Natural killer cell (primary cell): ENCODE measurements at regions not wholly inside any gene's neighbourhood (a gene's known extent, or its start where the extent isn't known, plus 50 kb on each side); places are given as distances from the start of the nearest gene placed in this dataset.

ENCODE experiments used
- ATAC-seq, 3 donors: fragments of 150-1000 bp in 2 of 3; fragments of 200-7000 bp in 1 of 3; cut with Tn5 transposase; 1 replicate in 1 of 3; 2 replicates in 2 of 3; pipeline ENCODE4 v1.10.0; 2021; ENCODE audit warnings: mild to moderate bottlenecking in 2 of 3, moderate library complexity in 2 of 3
- DNase-seq, 2 donors: peaks; one replicate each; pipeline versions ENCODE4 v3.0.0 to v3.0.0-alpha.2; 2013 to 2021; ENCODE audit warnings: mixed read lengths in 1 of 2
- H3K27ac ChIP-seq: one replicate; pipeline ENCODE4 v1.5.1; 2013; ENCODE audit warnings: mild to moderate bottlenecking, low read length
- H3K27me3 ChIP-seq: one replicate; pipeline ENCODE4 v1.6.1; 2013; ENCODE audit warnings: low read length; ENCODE audit not compliant: control insufficient read depth, insufficient read depth
- H3K36me3 ChIP-seq: one replicate; pipeline ENCODE4 v1.6.1; 2013; ENCODE audit warnings: low read length; ENCODE audit not compliant: control insufficient read depth, insufficient read depth
- H3K4me1 ChIP-seq: one replicate; pipeline ENCODE4 v1.6.1; 2013; ENCODE audit warnings: low read length; ENCODE audit not compliant: control insufficient read depth, insufficient read depth
- H3K4me3 ChIP-seq: one replicate; pipeline ENCODE4 v1.5.1; 2013; ENCODE audit warnings: low read length
- H3K9me3 ChIP-seq: one replicate; pipeline ENCODE4 v1.6.1; 2013; ENCODE audit warnings: low read length; ENCODE audit not compliant: control insufficient read depth, insufficient read depth
- H3K27ac Mint-ChIP-seq, 2 donors: one replicate each; pipeline ENCODE4 v1.8.0; 2022; ENCODE audit warnings: mild to moderate bottlenecking in 2 of 2, mixed read lengths in 2 of 2, moderate library complexity in 1 of 2
- H3K27me3 Mint-ChIP-seq, 2 donors: one replicate each; pipeline ENCODE4 v1.8.0; 2022; ENCODE audit warnings: low read depth in 2 of 2, mixed read lengths in 2 of 2
- H3K36me3 Mint-ChIP-seq: one replicate; pipeline ENCODE4 v1.8.0; 2022; ENCODE audit warnings: mixed read lengths
- H3K4me1 Mint-ChIP-seq, 2 donors: one replicate each; pipeline ENCODE4 v1.8.0; 2022; ENCODE audit warnings: mixed read lengths in 2 of 2
- H3K4me3 Mint-ChIP-seq: one replicate; pipeline ENCODE4 v1.8.0; 2022; ENCODE audit warnings: mild to moderate bottlenecking, moderate library complexity, mixed read lengths
- H3K9me3 Mint-ChIP-seq, 2 donors: one replicate each; pipeline ENCODE4 v1.8.0; 2022; ENCODE audit warnings: mixed read lengths in 2 of 2
- WGBS: methylation state at CpG from one replicate; pipeline ENCODE4 v1.1.7; 2013; ENCODE audit warnings: missing lambda C conversion rate; ENCODE audit not compliant: insufficient coverage; 5-methylcytosine and 5-hydroxymethylcytosine counted together
- intact Hi-C: fragments of 100-400 bp; cut with micrococcal nuclease; formaldehyde crosslinking; loops from one replicate; pipeline ENCODE4 v1.14.2; 2022
- TF ChIP-seq, protein P1 (sequence below): fragments of 200-600 bp; IDR thresholded peaks from one replicate; pipeline ENCODE4 v1.8.0; 2022; ENCODE audit warnings: antibody characterized with exemption

DNA sequence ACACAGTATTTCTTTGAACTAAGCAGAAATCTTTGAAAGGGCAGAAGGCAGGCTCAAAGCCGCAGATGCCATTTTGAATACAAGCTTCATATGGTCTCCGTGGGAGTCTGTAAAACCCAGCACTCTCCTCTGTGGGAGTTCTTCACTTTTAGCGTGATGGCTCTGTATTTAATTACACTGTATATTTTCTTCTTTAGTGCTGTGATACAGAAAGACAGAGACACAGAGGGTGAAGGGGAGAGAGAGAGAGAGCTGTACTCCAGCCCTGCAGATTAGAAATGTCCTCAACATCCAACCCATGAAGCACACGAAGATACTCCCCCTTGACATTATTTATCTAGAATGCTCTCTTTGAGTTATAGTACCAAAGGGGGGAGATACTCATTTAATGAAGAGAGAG is 752.6 kb upstream of the NR2F2 start:
- DNase-seq (no peak), ATAC-seq (no peak)
- H3K36me3 Mint-ChIP-seq: no peaks in the 10 kb centered on the region
- Histone ChIP-seq H3K27me3 (no peaks in the 10 kb centered on the region), H3K27ac (no peak overlapping the region), H3K4me1 (no peaks in the 10 kb centered on the region), H3K36me3 (no peaks in the 10 kb centered on the region), H3K9me3 (no peaks in the 10 kb centered on the region), H3K4me3 (no peak overlapping the region)
- H3K27ac Mint-ChIP-seq: no peak overlapping the region
- peaks cover 25 to 64% of the 10 kb centered on the region in 2 donors for H3K27me3 Mint-ChIP-seq
- TF ChIP-seq, protein P1, sequence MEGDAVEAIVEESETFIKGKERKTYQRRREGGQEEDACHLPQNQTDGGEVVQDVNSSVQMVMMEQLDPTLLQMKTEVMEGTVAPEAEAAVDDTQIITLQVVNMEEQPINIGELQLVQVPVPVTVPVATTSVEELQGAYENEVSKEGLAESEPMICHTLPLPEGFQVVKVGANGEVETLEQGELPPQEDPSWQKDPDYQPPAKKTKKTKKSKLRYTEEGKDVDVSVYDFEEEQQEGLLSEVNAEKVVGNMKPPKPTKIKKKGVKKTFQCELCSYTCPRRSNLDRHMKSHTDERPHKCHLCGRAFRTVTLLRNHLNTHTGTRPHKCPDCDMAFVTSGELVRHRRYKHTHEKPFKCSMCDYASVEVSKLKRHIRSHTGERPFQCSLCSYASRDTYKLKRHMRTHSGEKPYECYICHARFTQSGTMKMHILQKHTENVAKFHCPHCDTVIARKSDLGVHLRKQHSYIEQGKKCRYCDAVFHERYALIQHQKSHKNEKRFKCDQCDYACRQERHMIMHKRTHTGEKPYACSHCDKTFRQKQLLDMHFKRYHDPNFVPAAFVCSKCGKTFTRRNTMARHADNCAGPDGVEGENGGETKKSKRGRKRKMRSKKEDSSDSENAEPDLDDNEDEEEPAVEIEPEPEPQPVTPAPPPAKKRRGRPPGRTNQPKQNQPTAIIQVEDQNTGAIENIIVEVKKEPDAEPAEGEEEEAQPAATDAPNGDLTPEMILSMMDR: no peak
- intact Hi-C loops: no loop called here
- H3K4me3 Mint-ChIP-seq: no peak overlapping the region
- no peaks in the 10 kb centered on the region for H3K9me3 Mint-ChIP-seq
- 92% methylated on average over 3 of the region's 4 CpGs for WGBS
- no peaks in the 10 kb centered on the region for H3K4me1 Mint-ChIP-seq

DNA sequence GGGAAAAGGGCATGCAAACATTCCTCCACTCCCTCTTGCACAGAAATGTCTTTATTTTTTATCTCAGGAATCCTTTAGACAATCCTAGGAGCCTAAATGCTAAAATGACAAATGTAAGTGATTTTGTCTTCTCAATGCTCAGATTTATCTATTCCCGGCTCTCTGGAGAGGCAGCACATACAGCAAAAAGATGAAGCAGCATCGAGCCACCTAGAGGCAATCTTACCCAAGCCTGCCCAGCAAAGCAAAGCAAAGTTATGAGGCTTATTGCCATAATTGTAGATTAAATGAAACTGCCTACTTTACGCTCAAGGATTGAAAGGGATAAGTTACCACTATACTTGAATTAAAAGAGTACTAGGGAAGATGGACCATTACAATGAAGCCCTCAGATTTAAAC is 750.4 kb upstream of the NR2F2 start:
- Histone ChIP-seq H3K27me3 (no peaks in the 10 kb centered on the region), H3K27ac (no peak overlapping the region), H3K4me3 (no peak overlapping the region), H3K36me3 (no peaks in the 10 kb centered on the region), H3K9me3 (no peaks in the 10 kb centered on the region), H3K4me1 (no peaks in the 10 kb centered on the region)
- no peaks in the 10 kb centered on the region for H3K36me3 Mint-ChIP-seq
- TF ChIP-seq, protein P1: no peak
- intact Hi-C loops: no loop called here
- H3K27ac Mint-ChIP-seq: no peak overlapping the region
- WGBS: 68% methylated on average over 2 of the region's 3 CpGs
- H3K4me3 Mint-ChIP-seq: no peak overlapping the region
- ATAC-seq (no peak), DNase-seq (no peak)
- no peaks in the 10 kb centered on the region for H3K9me3 Mint-ChIP-seq
- no peaks in the 10 kb centered on the region for H3K4me1 Mint-ChIP-seq
- peaks cover 28 to 75% of the 10 kb centered on the region in 2 donors for H3K27me3 Mint-ChIP-seq

DNA sequence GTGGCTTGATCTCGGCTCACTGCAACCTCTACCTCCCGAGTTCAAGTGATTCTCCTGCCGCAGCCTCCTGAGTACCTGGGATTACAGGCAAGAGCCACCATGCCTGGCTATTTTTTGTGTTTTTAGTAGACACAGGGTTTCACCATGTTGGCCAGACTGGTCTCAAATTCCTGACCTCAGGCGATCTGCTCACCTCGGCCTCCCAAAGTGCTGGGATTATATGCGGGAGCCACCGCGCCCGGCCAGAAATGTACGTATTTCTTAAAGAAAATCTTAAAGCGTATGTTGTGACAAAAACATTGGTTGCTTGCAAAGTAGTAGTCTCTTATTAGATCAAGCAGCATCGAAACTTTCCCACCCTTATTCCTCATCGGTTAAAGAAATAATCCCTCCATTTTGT is 748.9 kb upstream of the NR2F2 start:
- H3K4me1 ChIP-seq: no peaks in the 10 kb centered on the region
- no peaks in the 10 kb centered on the region for H3K9me3 Mint-ChIP-seq
- H3K27ac ChIP-seq: no peak overlapping the region
- intact Hi-C loops: no loop called here
- H3K9me3 ChIP-seq: no peaks in the 10 kb centered on the region
- TF ChIP-seq, protein P1: no peak
- ATAC-seq (no peak), DNase-seq (no peak)
- H3K36me3 Mint-ChIP-seq: no peaks in the 10 kb centered on the region
- H3K27me3 Mint-ChIP-seq: peaks cover 27 to 82% of the 10 kb centered on the region in 2 donors
- no peaks in the 10 kb centered on the region for H3K36me3 ChIP-seq
- H3K4me3 Mint-ChIP-seq: no peak overlapping the region
- no peak overlapping the region for H3K27ac Mint-ChIP-seq
- WGBS: 95% methylated on average over 11 of the region's 13 CpGs
- H3K4me1 Mint-ChIP-seq: no peaks in the 10 kb centered on the region
- no peak overlapping the region for H3K4me3 ChIP-seq
- no peaks in the 10 kb centered on the region for H3K27me3 ChIP-seq

DNA sequence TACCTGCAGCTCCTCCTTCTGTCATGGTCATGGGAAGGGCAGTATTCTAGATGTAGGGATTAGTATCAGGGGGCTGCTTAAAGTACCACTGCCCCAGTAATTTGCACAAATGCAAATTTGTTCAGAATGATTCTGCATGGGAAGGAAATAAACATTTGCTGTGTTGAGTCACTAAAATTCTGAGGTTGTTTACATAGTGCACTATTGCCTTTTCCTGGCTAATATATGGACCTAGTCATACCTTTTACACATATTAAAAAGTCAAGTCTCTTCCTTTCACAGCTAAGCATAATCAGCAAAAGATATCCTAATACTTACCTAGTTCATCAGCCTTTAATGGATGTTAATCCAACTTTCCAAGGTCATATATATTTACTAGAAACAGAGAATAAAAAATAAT is 746.4 kb upstream of the NR2F2 start:
- Mint-ChIP-seq H3K27me3 (peaks cover 25 to 74% of the 10 kb centered on the region in 2 donors), H3K4me3 (no peak overlapping the region), H3K27ac (no peak overlapping the region), H3K36me3 (no peaks in the 10 kb centered on the region), H3K4me1 (no peaks in the 10 kb centered on the region), H3K9me3 (no peaks in the 10 kb centered on the region)
- Histone ChIP-seq H3K4me3 (no peak overlapping the region), H3K27ac (no peak overlapping the region), H3K9me3 (no peaks in the 10 kb centered on the region), H3K4me1 (no peaks in the 10 kb centered on the region), H3K27me3 (no peaks in the 10 kb centered on the region), H3K36me3 (no peaks in the 10 kb centered on the region)
- DNase-seq (no peak), ATAC-seq (no peak)
- intact Hi-C loops: no loop called here
- TF ChIP-seq, protein P1: no peak
